SK-N-MC (cell line): ENCODE measurements at regions not wholly inside any gene's neighbourhood (a gene's known extent, or its start where the extent isn't known, plus 50 kb on each side); places are given as distances from the start of the nearest gene placed in this dataset.

Source experiments
- EZH2 ChIP-seq: fragments of 200-600 bp; sonication (generic); IDR thresholded peaks from one replicate; pipeline ENCODE4 v1.6.1; 2017; ENCODE audit warnings: antibody characterized with exemption
- FOXP2 ChIP-seq: optimal IDR thresholded peaks from 2 replicates; pipeline ENCODE3; 2011; ENCODE audit warnings: mild to moderate bottlenecking, moderate library complexity; ENCODE audit not compliant: insufficient read depth; ENCODE audit errors: extremely low read length, control extremely low read depth
- POLR2AphosphoS5 ChIP-seq: IDR thresholded peaks from 2 replicates; pipeline ENCODE4 v1.6.1; 2012; ENCODE audit warnings: mild to moderate bottlenecking, low read depth, low read length, borderline replicate concordance

GRCh38 chr7:39883812-39884390 is 66.2 kb upstream of the CDK13 start:
- no peak for TF ChIP-seq EZH2
- no peak for TF ChIP-seq FOXP2
- TF ChIP-seq POLR2AphosphoS5 = no peak
